ENCODE measurements at regions not wholly inside any gene's neighbourhood (a gene's known extent, or its start where the extent isn't known, plus 50 kb on each side); places are given as distances from the start of the nearest gene placed in this dataset.

- TF ChIP-seq POLR2A (IDR thresholded peaks at IDR 0.05; ENCODE audit: low read length) (no peak), GATA1 (IDR thresholded peaks at IDR 0.05; ENCODE audit: low read depth, low read length) (no peak)
Measured at GRCh38 chr2:78811955-78812610, 213.4 kb upstream of the REG3G start.
